ENCODE measurements at regions not wholly inside any gene's neighbourhood (a gene's known extent, or its start where the extent isn't known, plus 50 kb on each side); places are given as distances from the start of the nearest gene placed in this dataset.

DNA sequence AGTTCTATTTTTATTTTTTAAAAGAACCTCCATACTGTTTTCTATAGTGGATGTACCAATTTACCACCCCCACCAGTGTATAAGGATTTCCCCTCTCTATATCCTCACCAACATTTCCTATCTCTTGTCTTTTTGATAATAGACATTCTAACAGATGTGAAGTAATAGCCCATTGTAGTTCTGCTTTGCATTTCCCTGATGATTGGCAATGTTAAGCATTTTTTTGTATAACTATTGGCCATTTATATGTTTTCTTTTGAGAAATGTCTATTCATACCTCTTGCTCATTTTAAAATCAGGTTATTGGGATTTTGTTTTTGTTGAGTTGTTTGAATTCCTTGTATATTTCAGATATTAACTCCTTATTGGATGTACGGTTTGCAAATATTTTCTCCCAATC lies 251.1 kb upstream of the HTR2C start:
- Histone ChIP-seq H3K27me3 (no peaks in the 10 kb centered on the region), H3K9me3 (no peaks in the 10 kb centered on the region), H3K9ac (ENCODE audit: low read depth in 2 of 2, low read length in 2 of 2) (no peak overlapping the region), H3K4me1 (no peaks in the 10 kb centered on the region), H3K27ac (no peak overlapping the region), H3K4me3 (no peak overlapping the region), H3K36me3 (no peaks in the 10 kb centered on the region)
- TF ChIP-seq, protein P1, sequence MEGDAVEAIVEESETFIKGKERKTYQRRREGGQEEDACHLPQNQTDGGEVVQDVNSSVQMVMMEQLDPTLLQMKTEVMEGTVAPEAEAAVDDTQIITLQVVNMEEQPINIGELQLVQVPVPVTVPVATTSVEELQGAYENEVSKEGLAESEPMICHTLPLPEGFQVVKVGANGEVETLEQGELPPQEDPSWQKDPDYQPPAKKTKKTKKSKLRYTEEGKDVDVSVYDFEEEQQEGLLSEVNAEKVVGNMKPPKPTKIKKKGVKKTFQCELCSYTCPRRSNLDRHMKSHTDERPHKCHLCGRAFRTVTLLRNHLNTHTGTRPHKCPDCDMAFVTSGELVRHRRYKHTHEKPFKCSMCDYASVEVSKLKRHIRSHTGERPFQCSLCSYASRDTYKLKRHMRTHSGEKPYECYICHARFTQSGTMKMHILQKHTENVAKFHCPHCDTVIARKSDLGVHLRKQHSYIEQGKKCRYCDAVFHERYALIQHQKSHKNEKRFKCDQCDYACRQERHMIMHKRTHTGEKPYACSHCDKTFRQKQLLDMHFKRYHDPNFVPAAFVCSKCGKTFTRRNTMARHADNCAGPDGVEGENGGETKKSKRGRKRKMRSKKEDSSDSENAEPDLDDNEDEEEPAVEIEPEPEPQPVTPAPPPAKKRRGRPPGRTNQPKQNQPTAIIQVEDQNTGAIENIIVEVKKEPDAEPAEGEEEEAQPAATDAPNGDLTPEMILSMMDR (IDR thresholded peaks at IDR 0.05), result no peak
- intact Hi-C loops (cut with DNase I), result no loop called here
- no peak for DNase-seq

DNA sequence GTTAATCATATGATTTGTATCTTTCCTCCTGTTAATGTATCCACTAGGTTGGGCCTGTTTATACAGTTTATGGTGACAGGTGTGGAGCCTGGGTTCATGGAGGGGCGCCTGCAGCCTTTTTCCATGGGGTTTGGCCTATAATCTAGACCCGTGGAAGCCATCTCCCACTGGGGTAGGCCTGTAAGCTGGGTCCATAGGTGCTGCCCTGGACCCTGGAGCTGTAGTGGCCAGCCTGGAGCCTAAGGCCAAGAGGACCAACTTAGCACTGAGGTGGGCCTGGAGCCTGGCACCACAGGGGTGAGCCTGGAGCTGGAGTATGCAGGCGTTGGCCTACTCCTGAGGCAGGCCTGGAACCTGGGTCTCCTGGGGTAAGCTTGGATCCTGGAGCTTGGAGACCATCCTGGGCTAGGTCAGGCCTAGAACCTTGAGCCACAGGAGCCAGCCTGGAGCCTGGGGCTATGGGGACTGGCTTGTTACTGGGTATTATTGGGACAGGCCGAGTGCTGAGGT lies 249.4 kb upstream of the HTR2C start:
- H3K4me1 ChIP-seq, result no peaks in the 10 kb centered on the region
- no peaks in the 10 kb centered on the region for H3K36me3 ChIP-seq
- DNase-seq, result no peak
- no peaks in the 10 kb centered on the region for H3K27me3 ChIP-seq
- intact Hi-C loops (cut with DNase I), result no loop called here
- H3K9ac ChIP-seq (ENCODE audit: low read depth in 2 of 2, low read length in 2 of 2), result no peak overlapping the region
- H3K27ac ChIP-seq, result no peak overlapping the region
- H3K9me3 ChIP-seq, result no peaks in the 10 kb centered on the region
- no peak overlapping the region for H3K4me3 ChIP-seq
- TF ChIP-seq, protein P1 (IDR thresholded peaks at IDR 0.05), result no peak

DNA sequence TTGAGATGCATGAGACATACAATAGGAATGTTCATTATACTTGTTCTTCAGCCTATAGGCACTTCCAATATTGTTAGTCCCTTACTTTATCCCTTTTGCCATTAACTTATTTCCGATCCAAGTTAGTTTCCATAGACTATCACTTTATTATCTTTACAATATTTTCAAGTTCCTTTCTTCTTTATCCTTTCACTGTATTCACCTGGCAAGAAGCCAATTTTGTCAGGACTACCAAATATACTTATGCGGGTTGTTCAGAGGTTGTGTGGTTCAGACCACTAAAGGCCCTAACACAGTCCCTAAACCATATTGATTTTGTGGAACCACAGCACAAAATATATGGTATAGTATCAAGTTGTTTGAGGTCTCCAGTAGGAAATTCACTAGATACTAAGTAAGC lies 245.0 kb upstream of the HTR2C start:
- Histone ChIP-seq H3K27me3 (no peaks in the 10 kb centered on the region), H3K4me3 (no peak overlapping the region), H3K9me3 (no peaks in the 10 kb centered on the region), H3K9ac (ENCODE audit: low read depth in 2 of 2, low read length in 2 of 2) (no peak overlapping the region), H3K4me1 (no peaks in the 10 kb centered on the region), H3K36me3 (no peaks in the 10 kb centered on the region), H3K27ac (no peak overlapping the region)
- intact Hi-C loops (cut with DNase I), result no loop called here
- TF ChIP-seq, protein P1 (IDR thresholded peaks at IDR 0.05), result no peak
- no peak for DNase-seq

DNA sequence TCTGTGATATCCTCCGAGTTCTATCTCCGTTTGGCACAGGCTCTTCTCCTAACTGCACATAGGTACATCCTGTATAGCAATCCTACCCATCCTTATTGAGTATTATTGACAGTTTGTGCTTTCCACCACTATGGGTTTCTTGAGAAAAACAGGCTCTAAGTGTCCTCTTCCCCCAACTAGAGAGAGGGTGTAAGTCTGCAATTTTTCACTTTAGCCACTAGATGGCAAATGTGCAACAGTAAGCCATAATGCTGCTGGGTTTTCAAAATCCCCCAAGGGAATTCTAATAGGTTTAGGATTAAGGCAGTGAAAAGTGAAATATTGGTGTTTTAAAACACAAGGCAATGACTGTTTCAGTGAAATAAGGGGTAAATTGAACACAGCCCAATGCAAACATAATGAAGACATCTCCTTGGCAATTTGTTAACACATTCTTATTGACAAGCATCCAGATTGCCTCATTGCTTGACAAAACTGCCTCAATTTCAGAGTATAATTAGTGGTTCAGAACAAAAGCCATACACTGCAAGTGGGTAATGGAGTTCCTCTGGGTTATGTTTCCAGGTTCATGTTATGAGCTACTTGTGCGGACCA lies 239.0 kb upstream of the HTR2C start:
- H3K36me3 ChIP-seq, result no peaks in the 10 kb centered on the region
- TF ChIP-seq, protein P1 (IDR thresholded peaks at IDR 0.05), result peak; percentile 71
- no peak overlapping the region for H3K4me3 ChIP-seq
- no peak for DNase-seq
- no peaks in the 10 kb centered on the region for H3K9me3 ChIP-seq
- no peaks in the 10 kb centered on the region for H3K4me1 ChIP-seq
- intact Hi-C loops (cut with DNase I), result no loop called here
- H3K27me3 ChIP-seq, result no peaks in the 10 kb centered on the region
- H3K27ac ChIP-seq, result no peak overlapping the region
- H3K9ac ChIP-seq (ENCODE audit: low read depth in 2 of 2, low read length in 2 of 2), result no peak overlapping the region

DNA sequence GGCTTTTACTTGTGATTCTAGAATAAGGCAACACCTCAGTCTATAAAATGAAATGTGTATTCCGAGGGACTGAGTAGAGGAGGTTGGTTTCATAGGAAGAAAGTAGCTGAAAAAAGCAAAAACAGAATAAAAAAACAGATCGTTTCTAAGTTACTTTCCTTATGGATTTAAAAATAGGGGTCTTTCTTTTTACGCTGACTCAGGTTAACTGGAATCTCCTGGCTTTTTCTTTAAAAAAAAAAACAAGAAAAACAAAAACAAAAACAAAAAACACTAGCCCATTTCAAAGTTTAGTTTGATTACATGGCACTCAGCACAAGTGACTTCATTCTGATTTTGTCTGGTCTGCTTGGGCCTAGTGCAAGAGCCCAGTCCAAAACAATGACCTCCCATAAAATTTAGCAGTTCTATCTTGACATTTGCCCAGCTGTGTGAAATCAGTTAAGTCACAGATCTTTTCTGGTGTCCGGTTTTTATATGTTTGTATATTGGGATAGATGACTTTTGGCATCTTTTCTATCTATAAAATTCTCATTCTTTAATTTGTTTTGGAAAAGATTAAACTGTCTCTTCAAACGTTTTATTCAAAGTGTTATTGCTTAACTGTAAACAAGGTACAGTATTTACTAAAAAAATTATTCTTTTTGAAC lies 222.7 kb upstream of the HTR2C start:
- Histone ChIP-seq H3K27me3 (no peaks in the 10 kb centered on the region), H3K36me3 (no peaks in the 10 kb centered on the region), H3K4me1 (no peaks in the 10 kb centered on the region), H3K9ac (ENCODE audit: low read depth in 2 of 2, low read length in 2 of 2) (no peak overlapping the region), H3K9me3 (no peaks in the 10 kb centered on the region), H3K4me3 (no peak overlapping the region), H3K27ac (no peak overlapping the region)
- DNase-seq, result no peak
- TF ChIP-seq, protein P1 (IDR thresholded peaks at IDR 0.05), result no peak
- intact Hi-C loops (cut with DNase I), result no loop called here
